OCI-LY7 (cell line): ENCODE measurements at regions not wholly inside any gene's neighbourhood (a gene's known extent, or its start where the extent isn't known, plus 50 kb on each side); places are given as distances from the start of the nearest gene placed in this dataset.

Experiments
- BruUV-seq: library from RNA; stranded (reverse); fragments of 400-500 nt; replicated peaks from 2 replicates; lab custom pipeline; 2021; lab: Mats Ljungman, UMichigan
- CTCF ChIA-PET: fragments of 300-600 bp; sonication (Branson Sonifier 250); formaldehyde crosslinking; loops from one replicate; lab custom pipeline; 2022; ENCODE audit warnings: antibody characterized with exemption; ENCODE audit not compliant: unreplicated experiment; lab: Charles Lee
- POLR2A ChIA-PET: fragments of 300-600 bp; sonication (Branson Sonifier 250); formaldehyde crosslinking; loops from one replicate; lab custom pipeline; 2022; ENCODE audit warnings: antibody characterized with exemption; lab: Charles Lee
- DNase-seq: peaks from one replicate; pipeline ENCODE4 v3.0.0-alpha.2; 2015; ENCODE audit warnings: low spot score
- H2AFZ ChIP-seq: fragments of 200-600 bp; sonication (generic), shearing (Covaris generic); 2 replicates; pipeline ENCODE4 v1.6.1; 2014; ENCODE audit warnings: mild to moderate bottlenecking, antibody characterized with exemption, low read length, moderate library complexity
- H3K27ac ChIP-seq: fragments of 200-600 bp; sonication (generic); 2 replicates; pipeline ENCODE4 v1.5.1; 2014; ENCODE audit warnings: mixed run types, low read depth, mild to moderate bottlenecking, moderate library complexity, low read length, inconsistent platforms; ENCODE audit not compliant: poor library complexity, severe bottlenecking
- H3K36me3 ChIP-seq: fragments of 200-600 bp; sonication (generic); 2 replicates; pipeline ENCODE4 v1.6.1; 2014; ENCODE audit warnings: mild to moderate bottlenecking, antibody characterized with exemption, low read length, moderate library complexity, mixed read lengths; ENCODE audit not compliant: insufficient read depth
- H3K4me1 ChIP-seq: fragments of 200-600 bp; sonication (generic); 2 replicates; pipeline ENCODE4 v1.5.1; 2014; ENCODE audit warnings: mild to moderate bottlenecking, low read length; ENCODE audit not compliant: insufficient read depth, poor library complexity, severe bottlenecking
- H3K4me2 ChIP-seq: fragments of 200-600 bp; sonication (generic); 2 replicates; pipeline ENCODE4 v1.6.1; 2014; ENCODE audit warnings: mild to moderate bottlenecking, low read length
- H3K4me3 ChIP-seq: fragments of 200-600 bp; sonication (generic); 2 replicates; pipeline ENCODE4 v1.5.1; 2014; ENCODE audit warnings: mild to moderate bottlenecking, low read depth, low read length; ENCODE audit not compliant: poor library complexity, severe bottlenecking
- H3K79me2 ChIP-seq: fragments of 200-600 bp; sonication (generic); 2 replicates; pipeline ENCODE4 v1.6.1; 2016; ENCODE audit warnings: low read depth, mild to moderate bottlenecking, low read length, moderate library complexity, mixed read lengths; ENCODE audit not compliant: insufficient read depth
- H3K9me2 ChIP-seq: fragments of 200-600 bp; sonication (generic); 2 replicates; pipeline ENCODE4 v1.6.1; 2016; ENCODE audit warnings: mild to moderate bottlenecking, low read length, mixed read lengths; ENCODE audit not compliant: insufficient read depth
- H3K9me3 ChIP-seq: fragments of 200-600 bp; sonication (generic); 2 replicates; pipeline ENCODE4 v1.6.1; 2014; ENCODE audit warnings: mild to moderate bottlenecking, mixed run types, low read length, mixed read lengths
- H4K20me1 ChIP-seq: fragments of 200-600 bp; sonication (generic); 2 replicates; pipeline ENCODE4 v1.6.1; 2014; ENCODE audit warnings: mild to moderate bottlenecking, antibody characterized with exemption, low read length, moderate library complexity, mixed read lengths; ENCODE audit not compliant: insufficient read depth
- EZH2phosphoT487 ChIP-seq: fragments of 200-600 bp; sonication (generic); IDR thresholded peaks from 2 replicates; pipeline ENCODE4 v1.6.1; 2018; ENCODE audit warnings: low read depth, borderline replicate concordance, mild to moderate bottlenecking, mixed run types, antibody characterized with exemption, low read length, moderate library complexity, mixed read lengths
- intact Hi-C: fragments of 100-400 bp; cut with micrococcal nuclease; formaldehyde crosslinking; loops from one replicate; pipeline ENCODE4 v1.10.0; 2022; ENCODE audit not compliant: unreplicated experiment
- TF ChIP-seq, protein P1 (sequence below): fragments of 200-600 bp; sonication (generic); conservative IDR thresholded peaks from 2 replicates; pipeline ENCODE4 v1.5.1; 2014; ENCODE audit warnings: mild to moderate bottlenecking, antibody characterized with exemption, low read length, moderate library complexity, mixed read lengths

GRCh38 chr12:131486451-131487230, 224.2 kb upstream of the SFSWAP start:
- TF ChIP-seq, protein P1, sequence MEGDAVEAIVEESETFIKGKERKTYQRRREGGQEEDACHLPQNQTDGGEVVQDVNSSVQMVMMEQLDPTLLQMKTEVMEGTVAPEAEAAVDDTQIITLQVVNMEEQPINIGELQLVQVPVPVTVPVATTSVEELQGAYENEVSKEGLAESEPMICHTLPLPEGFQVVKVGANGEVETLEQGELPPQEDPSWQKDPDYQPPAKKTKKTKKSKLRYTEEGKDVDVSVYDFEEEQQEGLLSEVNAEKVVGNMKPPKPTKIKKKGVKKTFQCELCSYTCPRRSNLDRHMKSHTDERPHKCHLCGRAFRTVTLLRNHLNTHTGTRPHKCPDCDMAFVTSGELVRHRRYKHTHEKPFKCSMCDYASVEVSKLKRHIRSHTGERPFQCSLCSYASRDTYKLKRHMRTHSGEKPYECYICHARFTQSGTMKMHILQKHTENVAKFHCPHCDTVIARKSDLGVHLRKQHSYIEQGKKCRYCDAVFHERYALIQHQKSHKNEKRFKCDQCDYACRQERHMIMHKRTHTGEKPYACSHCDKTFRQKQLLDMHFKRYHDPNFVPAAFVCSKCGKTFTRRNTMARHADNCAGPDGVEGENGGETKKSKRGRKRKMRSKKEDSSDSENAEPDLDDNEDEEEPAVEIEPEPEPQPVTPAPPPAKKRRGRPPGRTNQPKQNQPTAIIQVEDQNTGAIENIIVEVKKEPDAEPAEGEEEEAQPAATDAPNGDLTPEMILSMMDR, result no peak
- TF ChIP-seq EZH2phosphoT487, result no peak
- no peaks in the 10 kb centered on the region for H3K9me2 ChIP-seq
- no peaks in the 10 kb centered on the region for H3K9me3 ChIP-seq
- no peaks in the 10 kb centered on the region for H3K79me2 ChIP-seq
- no peak for DNase-seq
- H2AFZ ChIP-seq, result no peak overlapping the region
- no peaks in the 10 kb centered on the region for H3K36me3 ChIP-seq
- CTCF ChIA-PET, result no interaction called here
- no TSS peak for BruUV-seq
- intact Hi-C loops, result no loop called here
- no peaks in the 10 kb centered on the region for H4K20me1 ChIP-seq
- H3K4me2 ChIP-seq, result no peak overlapping the region
- POLR2A ChIA-PET, result no interaction called here
- no peak overlapping the region for H3K4me3 ChIP-seq
- H3K27ac ChIP-seq, result no peak overlapping the region
- H3K4me1 ChIP-seq, result no peaks in the 10 kb centered on the region

DNA sequence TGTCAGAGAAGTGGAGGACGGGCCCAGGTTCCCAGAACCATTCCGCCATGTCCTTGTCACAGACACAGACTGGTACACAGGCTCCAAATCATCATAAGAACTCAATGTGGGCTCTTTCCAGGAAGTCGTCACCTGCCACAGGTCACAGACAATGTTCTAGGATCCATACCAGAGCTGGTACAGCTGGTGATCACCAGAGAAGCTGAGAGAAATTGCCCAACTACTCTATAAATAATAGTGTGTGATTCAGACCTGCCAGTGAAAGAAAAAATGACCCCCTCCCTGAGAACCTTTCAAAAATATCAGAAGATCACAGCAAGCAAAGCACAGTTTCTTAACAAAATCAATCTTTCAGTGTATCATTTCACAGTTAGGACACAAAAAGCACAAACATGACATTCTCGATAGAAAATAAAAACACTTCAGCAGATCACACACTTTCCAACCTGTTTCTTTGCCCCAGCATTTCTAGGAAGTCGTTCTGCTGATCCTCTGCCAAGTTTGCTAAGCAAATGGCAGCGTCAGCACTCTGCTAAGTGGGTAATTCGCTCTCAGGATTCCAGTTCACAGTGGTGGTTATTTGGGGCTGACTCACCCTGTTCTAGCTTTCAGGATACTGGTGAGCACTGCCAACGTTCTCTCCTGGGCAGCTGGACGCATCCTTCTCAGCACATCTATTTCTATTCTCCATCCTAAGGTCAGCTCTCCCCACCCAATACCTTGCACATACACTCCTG, 223.3 kb upstream of the SFSWAP start:
- TF ChIP-seq, protein P1, result no peak
- TF ChIP-seq EZH2phosphoT487, result no peak
- Histone ChIP-seq H3K79me2 (no peaks in the 10 kb centered on the region), H3K4me1 (no peaks in the 10 kb centered on the region), H3K4me3 (no peak overlapping the region), H4K20me1 (no peaks in the 10 kb centered on the region), H3K27ac (no peak overlapping the region), H3K36me3 (no peaks in the 10 kb centered on the region), H3K9me2 (no peaks in the 10 kb centered on the region), H3K9me3 (no peaks in the 10 kb centered on the region), H2AFZ (no peak overlapping the region), H3K4me2 (no peak overlapping the region)
- no TSS peak for BruUV-seq
- intact Hi-C loops, result no loop called here
- POLR2A ChIA-PET, result no interaction called here
- CTCF ChIA-PET, result no interaction called here
- no peak for DNase-seq

DNA sequence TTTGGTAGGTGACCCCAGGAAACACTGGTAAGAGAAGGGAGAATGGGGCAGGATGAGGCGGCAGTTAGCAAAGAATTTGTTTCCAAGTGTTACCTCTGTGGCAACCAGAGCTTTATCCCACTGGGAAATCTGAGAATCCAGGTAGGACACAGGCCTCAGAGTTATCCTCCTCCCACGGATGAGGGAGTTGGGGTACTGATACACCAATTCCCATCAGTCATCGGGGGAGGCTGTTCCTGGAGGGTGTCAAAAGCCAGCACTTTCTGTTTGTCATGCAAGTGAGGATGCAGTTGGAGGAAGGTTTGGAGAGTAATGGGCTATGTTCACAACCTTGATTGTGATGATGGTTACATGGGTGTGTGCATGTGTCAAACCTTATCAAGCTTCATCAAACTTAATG, 221.2 kb upstream of the SFSWAP start:
- CTCF ChIA-PET, result no interaction called here
- intact Hi-C loops, result no loop called here

More for the DNA sequence above, 221.2 kb upstream of the SFSWAP start:
- TF ChIP-seq EZH2phosphoT487, result no peak
- TF ChIP-seq, protein P1, result no peak
- no peak overlapping the region for H3K4me2 ChIP-seq
- no peaks in the 10 kb centered on the region for H3K9me3 ChIP-seq
- no TSS peak for BruUV-seq
- H3K79me2 ChIP-seq, result no peaks in the 10 kb centered on the region
- DNase-seq, result no peak
- POLR2A ChIA-PET, result interaction anchor here (0.6 kb wide), 1 partner anchor 343 kb away, joined by 3 read pairs; no protein-coding TSS in a partner anchor
- H3K4me3 ChIP-seq, result no peak overlapping the region
- no peaks in the 10 kb centered on the region for H3K9me2 ChIP-seq
- no peak overlapping the region for H2AFZ ChIP-seq
- no peaks in the 10 kb centered on the region for H4K20me1 ChIP-seq
- no peaks in the 10 kb centered on the region for H3K4me1 ChIP-seq
- H3K36me3 ChIP-seq, result no peaks in the 10 kb centered on the region
- H3K27ac ChIP-seq, result no peak overlapping the region
